AG10803 (cell line): ENCODE measurements at regions not wholly inside any gene's neighbourhood (a gene's known extent, or its start where the extent isn't known, plus 50 kb on each side); places are given as distances from the start of the nearest gene placed in this dataset.
"Not testable (repeated sequence)": the region's sequence is repeated elsewhere in the genome, so short reads cannot be mapped to it uniquely, and the experiment has no call there.

Experiments used
- DNase-seq: peaks from one replicate; pipeline ENCODE4 v3.0.0; 2010; ENCODE audit warnings: low read depth
- H3K4me3 ChIP-seq: 2 replicates; pipeline ENCODE4 v1.5.1; 2011; ENCODE audit warnings: mild to moderate bottlenecking, low read length, control low read depth
- CTCF ChIP-seq: conservative IDR thresholded peaks from 2 replicates; pipeline ENCODE4 v1.5.1; 2011; ENCODE audit warnings: mild to moderate bottlenecking, low read length, control low read depth, inconsistent platforms

GRCh38 chr15:24394303-24394702 lies 281.3 kb upstream of the NPAP1 start:
- TF ChIP-seq CTCF, result no peak
- no peak overlapping the region for H3K4me3 ChIP-seq
- DNase-seq, result no peak

DNA sequence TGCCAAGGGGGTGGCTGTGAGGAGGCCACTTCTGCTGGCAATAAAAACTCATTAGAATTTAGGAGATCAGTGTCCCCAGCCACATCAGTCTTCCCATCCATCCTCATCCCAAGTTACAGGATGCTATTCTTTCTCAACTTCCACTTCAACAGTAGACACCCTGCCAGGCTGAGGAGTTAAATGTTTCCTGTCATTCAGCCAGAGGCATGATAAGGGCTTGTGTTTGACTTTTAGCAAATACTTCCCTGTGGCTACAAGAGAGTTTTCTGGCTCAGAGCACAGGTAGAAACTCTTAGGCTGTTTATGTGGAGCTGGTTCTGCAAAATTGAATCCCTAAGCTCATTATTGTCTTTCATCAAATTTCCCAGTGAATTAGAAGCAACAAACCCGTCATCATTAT lies 262.9 kb upstream of the NPAP1 start:
- H3K4me3 ChIP-seq, DNase-seq: not testable (repeated sequence)

- DNase-seq, H3K4me3 ChIP-seq: not testable (repeated sequence)
Observed at GRCh38 chr15:24426286-24427054, 249.1 kb upstream of the NPAP1 start.

- DNase-seq, result not testable (repeated sequence)
Observed at GRCh38 chr15:24427055-24427400, 248.5 kb upstream of the NPAP1 start.

DNA sequence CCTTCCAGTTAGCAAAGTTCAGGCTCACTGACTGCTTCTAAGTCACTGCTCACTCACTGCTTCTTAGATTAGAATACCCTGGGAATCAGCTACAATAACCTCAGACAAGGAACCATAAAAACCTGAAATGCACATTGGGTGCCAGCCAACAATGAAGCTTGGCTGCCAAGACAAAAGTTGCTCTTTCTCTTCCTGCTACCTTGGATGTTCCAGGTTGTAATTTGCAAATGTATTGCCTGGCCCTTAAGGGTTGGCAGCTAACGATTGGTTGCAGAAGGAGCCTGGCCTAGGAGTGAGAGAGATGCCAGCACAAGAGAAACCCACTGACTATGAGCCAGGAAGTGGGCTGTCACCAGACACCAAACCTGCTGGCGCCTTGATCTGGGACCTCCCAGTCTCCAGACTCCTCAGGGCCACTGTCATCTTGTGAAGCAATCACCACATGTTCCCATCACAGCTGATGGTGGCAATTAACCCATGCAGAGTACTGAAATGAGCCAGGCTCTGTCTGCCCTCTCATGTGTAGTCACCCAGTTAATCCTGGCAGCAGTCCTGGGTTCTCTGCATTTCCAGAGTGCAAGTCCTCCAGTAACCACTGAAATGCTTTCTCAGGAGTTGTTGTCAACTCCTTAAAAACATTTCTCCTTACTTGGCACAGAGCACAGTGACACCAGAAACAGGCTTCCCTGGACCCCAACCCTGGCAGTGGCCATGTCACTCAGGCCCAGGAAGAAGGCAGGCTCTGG lies 240.3 kb upstream of the NPAP1 start:
- not testable (repeated sequence) for H3K4me3 ChIP-seq, DNase-seq

More at GRCh38 chr15:24427055-24427400, 248.5 kb upstream of the NPAP1 start:
- H3K4me3 ChIP-seq, result not testable (repeated sequence)

GRCh38 chr15:24437270-24437669 lies 238.3 kb upstream of the NPAP1 start:
- DNase-seq, H3K4me3 ChIP-seq: not testable (repeated sequence)

DNA sequence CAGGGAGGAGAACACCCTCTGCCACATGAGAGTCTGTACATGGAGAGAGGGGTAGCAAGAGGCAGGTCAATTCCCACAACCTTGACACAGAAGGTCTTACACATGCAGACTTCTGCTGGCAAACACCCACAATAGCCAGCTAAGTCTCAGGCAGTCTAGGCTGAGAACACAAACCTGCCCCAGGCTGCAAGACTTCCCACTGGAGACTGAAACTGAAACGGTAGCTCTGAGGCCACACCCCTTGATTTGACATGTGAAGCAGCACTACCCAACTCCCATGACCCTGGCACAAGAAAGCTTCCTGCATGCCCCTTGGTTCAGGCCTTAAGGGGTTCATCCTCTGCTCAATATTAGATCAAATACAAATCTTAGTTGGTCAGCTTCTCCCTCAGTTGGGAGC lies 237.8 kb upstream of the NPAP1 start:
- DNase-seq, H3K4me3 ChIP-seq: not testable (repeated sequence)

DNA sequence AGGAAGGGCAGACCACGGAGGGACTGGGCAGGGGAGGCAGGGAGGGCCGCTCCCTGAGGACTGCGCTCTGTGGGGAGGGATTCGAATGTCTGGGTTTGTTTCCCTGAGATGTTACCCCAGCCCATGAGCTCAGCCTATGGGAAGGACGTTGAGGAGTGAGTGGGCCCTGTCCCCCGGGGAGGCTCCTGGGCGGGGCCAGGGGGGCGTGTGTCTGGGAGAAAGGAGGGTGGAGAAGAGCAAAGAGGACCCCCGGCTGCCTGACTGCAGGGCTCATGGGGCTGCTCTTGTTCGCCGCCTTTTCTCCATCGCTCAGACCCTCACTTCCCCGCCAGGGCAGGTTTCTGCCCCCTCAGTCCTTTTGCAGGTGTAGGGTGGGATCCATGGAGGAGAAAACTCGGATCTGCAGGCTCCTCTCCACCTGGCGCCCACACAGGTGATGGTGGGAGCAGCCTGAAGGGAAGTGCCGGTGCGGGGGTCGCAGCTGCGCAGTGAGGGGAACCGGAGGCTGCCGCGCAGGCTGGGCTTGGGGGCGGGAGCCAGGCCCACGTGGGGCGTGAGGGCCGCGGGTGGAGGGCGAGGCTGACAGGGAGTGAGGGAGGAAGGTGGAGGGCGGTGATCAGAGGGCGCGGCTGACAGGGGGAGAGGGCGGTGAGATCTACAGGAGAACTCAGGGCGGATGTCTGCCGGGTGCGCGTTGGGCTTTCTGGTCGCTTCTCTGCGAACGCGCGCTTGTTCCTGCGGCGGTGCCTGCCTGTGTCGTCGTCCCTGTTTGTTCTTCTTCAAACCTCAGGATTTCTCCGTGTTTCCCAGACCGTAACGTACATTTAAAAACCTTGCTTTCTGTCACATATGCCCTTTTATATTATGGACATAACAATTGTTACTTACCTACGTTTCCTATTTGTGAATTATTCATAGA lies 198.2 kb upstream of the NPAP1 start:
- DNase-seq, H3K4me3 ChIP-seq: not testable (repeated sequence)

DNA sequence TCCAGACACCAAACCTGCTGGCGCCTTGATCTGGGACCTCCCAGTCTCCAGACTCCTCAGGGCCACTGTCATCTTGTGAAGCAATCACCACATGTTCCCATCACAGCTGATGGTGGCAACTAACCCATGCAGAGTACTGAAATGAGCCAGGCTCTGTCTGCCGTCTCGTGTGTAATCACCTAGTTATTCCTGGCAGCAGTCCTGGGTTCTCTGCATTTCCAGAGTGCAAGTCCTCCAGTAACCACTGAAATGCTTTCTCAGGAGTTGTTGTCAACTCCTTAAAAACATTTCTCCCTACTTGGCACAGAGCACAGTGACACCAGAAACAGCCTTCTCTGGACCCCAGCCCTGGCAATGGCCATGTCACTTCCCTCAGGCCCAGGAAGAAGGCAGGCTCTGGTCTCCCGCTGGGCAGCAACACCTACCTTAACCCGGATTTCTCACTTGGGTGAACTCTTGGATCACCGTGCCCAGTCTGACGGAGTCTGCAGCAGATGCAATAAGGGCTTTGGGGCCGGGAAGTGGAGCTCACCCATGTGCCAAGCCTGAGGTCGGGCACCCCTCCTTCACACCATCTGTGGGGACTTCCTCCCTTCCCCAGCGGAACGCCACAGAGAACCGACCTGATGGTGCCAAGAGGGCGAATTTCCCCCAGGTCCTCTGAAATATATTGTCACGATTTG lies 189.5 kb upstream of the NPAP1 start:
- DNase-seq, H3K4me3 ChIP-seq: not testable (repeated sequence)

GRCh38 chr15:24488164-24488907 lies 187.2 kb upstream of the NPAP1 start:
- not testable (repeated sequence) for DNase-seq, H3K4me3 ChIP-seq

DNA sequence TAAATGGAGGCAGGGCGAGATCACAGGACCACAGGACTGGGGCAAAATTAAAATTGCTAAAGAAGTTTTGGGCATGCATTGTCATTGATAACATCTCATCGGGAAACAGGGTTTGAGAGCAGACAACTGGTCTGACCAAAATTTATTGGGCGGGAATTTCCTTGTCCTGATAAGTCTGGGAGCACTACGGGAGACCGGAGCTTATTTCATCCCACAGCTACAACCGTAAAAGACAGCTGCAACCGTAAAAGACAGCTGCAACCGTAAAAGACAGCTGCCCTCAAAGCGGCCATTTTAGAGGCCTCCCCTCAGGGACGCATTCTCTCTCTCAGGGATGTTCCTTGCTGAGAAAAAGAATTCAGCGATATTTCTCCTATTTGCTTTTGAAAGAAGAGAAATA lies 170.4 kb upstream of the NPAP1 start:
- not testable (repeated sequence) for H3K4me3 ChIP-seq, DNase-seq

GRCh38 chr15:24509714-24510113 lies 165.9 kb upstream of the NPAP1 start:
- H3K4me3 ChIP-seq, DNase-seq: not testable (repeated sequence)

DNA sequence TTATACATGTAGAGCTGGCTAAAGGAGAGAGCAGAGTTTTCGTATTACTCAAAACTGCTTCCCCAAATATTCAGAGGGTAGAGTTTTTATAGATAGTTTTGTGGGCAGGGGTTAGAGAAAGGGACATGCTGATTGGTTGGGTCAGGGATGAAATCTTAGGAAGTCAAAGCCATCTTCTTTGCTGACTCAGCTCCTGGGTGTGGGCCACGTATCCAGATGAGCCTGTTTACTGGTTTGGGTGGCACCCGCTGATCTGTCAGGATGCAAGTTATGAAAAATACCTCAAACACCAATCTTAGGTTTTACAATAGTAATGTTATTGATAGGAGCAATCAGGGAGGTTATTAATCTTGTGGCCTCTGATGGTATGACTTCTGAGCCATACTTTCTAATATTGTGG lies 164.0 kb upstream of the NPAP1 start:
- not testable (repeated sequence) for DNase-seq, H3K4me3 ChIP-seq

- DNase-seq, H3K4me3 ChIP-seq: not testable (repeated sequence)
Observed at GRCh38 chr15:24518772-24519171, 156.8 kb upstream of the NPAP1 start.

- H3K4me3 ChIP-seq, DNase-seq: not testable (repeated sequence)
Observed at GRCh38 chr15:24531235-24531634, 144.3 kb upstream of the NPAP1 start.

DNA sequence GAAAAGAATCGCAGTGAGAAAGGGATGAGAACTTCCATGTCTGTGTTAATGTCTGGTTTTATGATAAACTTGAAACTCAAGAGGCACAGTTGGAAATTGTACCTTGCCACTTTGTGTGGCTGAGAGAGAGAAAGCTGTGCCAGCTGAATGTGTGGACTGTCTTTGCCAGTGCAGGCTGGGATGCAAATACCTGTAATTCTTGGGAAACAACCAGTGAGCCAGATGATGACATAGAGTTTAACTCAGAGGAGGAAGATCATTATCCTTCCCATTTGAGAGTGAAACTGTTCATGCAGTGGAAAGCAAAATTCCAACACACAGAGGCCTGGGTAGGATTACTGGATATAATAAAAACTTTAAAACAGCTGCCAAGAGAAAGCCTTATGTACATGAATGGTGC lies 141.5 kb upstream of the NPAP1 start:
- DNase-seq, H3K4me3 ChIP-seq: not testable (repeated sequence)

- H3K4me3 ChIP-seq, DNase-seq: not testable (repeated sequence)
Observed at GRCh38 chr15:24557281-24557680, 118.3 kb upstream of the NPAP1 start.
